ENCODE measurements at regions not wholly inside any gene's neighbourhood (a gene's known extent, or its start where the extent isn't known, plus 50 kb on each side); places are given as distances from the start of the nearest gene placed in this dataset.

DNA sequence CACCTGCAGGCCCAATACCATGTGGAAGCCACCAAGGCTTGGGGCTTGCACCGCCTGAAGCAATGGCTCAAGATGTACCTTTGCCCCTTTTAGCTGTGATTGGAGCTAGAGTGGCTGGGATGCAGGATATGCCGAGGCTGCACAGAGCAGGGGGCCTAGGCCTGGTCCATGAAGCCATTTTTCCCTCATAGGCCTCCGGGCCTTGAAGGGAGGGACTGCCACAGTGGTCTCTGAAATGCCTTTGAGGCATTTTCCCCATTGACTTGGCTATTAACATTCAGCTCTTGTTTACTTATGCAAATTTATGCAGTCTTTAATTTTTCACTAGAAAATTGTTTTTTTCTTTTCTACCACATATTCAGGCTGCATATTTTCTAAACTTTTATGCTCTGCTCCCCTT, 203.2 kb upstream of the HHIP start:
- peaks cover 0 to 15% (median 0%) of the 10 kb centered on the region in 3 donors for H3K9me3 ChIP-seq
- 81% methylated on average over 2 of the region's 3 CpGs; no CpG with 5 or more reads in 1 of the 2 donors for WGBS, 2 donors (ENCODE audit: low coverage in 1 of 2)
- TF ChIP-seq POLR2A (IDR thresholded peaks at IDR 0.05) (no peak), EP300 (IDR thresholded peaks at IDR 0.05) (no peak), POLR2AphosphoS5 (IDR thresholded peaks at IDR 0.05) (no peak)
- TF ChIP-seq, protein P1, sequence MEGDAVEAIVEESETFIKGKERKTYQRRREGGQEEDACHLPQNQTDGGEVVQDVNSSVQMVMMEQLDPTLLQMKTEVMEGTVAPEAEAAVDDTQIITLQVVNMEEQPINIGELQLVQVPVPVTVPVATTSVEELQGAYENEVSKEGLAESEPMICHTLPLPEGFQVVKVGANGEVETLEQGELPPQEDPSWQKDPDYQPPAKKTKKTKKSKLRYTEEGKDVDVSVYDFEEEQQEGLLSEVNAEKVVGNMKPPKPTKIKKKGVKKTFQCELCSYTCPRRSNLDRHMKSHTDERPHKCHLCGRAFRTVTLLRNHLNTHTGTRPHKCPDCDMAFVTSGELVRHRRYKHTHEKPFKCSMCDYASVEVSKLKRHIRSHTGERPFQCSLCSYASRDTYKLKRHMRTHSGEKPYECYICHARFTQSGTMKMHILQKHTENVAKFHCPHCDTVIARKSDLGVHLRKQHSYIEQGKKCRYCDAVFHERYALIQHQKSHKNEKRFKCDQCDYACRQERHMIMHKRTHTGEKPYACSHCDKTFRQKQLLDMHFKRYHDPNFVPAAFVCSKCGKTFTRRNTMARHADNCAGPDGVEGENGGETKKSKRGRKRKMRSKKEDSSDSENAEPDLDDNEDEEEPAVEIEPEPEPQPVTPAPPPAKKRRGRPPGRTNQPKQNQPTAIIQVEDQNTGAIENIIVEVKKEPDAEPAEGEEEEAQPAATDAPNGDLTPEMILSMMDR (IDR thresholded peaks at IDR 0.05): no peak

GRCh38 chr4:144449611-144450010, 196.3 kb upstream of the HHIP start:
- no peaks in the 10 kb centered on the region for H3K4me1 ChIP-seq
- H3K36me3 ChIP-seq: no peaks in the 10 kb centered on the region
- H3K9me3 ChIP-seq: no peaks in the 10 kb centered on the region
- no peaks in the 10 kb centered on the region for H3K27me3 ChIP-seq
- TF ChIP-seq POLR2AphosphoS5 (IDR thresholded peaks at IDR 0.05): no peak
- TF ChIP-seq, protein P1 (IDR thresholded peaks at IDR 0.05): no peak
- ATAC-seq: peak; percentile 71
- H3K4me3 ChIP-seq: no peak overlapping the region
- 60 to 63% methylated on average over 5 to 8 of the region's 10 CpGs for WGBS, 2 donors (ENCODE audit: low coverage in 1 of 2)
- H3K27ac ChIP-seq: no peak overlapping the region

More for the DNA sequence above, 203.2 kb upstream of the HHIP start:
- Histone ChIP-seq H3K4me3 (no peak overlapping the region), H3K27ac (no peak overlapping the region), H3K4me1 (no peaks in the 10 kb centered on the region), H3K36me3 (no peaks in the 10 kb centered on the region), H3K27me3 (no peaks in the 10 kb centered on the region)
- no peak for ATAC-seq

DNA sequence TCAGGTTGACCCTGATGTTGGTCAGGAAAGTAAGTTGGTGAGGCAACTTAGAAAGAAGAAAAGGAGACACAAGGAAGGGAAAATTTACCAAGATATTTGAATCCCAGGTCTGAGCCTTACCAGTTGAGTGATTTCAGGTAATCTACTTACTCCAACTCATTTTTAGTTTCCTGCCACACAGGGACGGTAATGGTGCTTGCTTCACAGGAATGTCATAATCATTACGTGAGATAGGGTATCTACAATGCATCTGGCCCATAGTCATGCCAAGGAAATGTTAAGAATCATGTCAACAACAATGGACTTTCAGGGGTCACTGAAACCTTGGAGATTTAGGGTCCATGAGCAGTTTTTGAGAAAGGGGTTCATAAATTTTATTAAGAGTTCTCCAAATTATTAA, 195.4 kb upstream of the HHIP start:
- TF ChIP-seq EP300 (IDR thresholded peaks at IDR 0.05) (no peak), POLR2AphosphoS5 (IDR thresholded peaks at IDR 0.05) (no peak), POLR2A (IDR thresholded peaks at IDR 0.05) (no peak)
- TF ChIP-seq, protein P1 (IDR thresholded peaks at IDR 0.05): no peak
- ATAC-seq: no peak
- Histone ChIP-seq H3K36me3 (no peaks in the 10 kb centered on the region), H3K27me3 (no peaks in the 10 kb centered on the region), H3K9me3 (no peaks in the 10 kb centered on the region), H3K4me3 (no peak overlapping the region), H3K4me1 (no peaks in the 10 kb centered on the region), H3K27ac (no peak overlapping the region)
- WGBS, 2 donors (ENCODE audit: low coverage in 1 of 2): 80 to 92% methylated on average over 2 of the region's 2 CpGs

GRCh38 chr4:144451766-144452450, 194.0 kb upstream of the HHIP start:
- 10 to 30% methylated on average over 3 of the region's 3 CpGs for WGBS, 2 donors (ENCODE audit: low coverage in 1 of 2)

DNA sequence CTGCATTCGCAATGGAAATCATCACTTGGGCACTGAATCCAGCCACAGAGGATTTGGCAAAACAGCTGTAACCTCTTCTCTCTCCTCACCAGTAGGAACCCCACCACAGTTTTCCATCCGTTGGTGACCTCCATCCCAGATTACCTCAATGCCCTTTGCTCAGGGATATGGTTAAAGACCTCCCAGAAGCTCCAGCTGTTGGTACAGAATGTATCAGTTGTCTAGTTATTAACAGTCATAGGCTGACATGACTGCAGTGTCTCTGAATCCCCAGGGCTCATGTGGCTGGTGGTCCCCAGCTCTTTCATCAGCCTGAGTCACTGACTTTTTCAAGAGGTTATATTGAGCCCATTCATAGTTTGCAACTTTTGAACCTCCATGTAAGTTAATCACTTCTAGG, 189.8 kb upstream of the HHIP start:
- Histone ChIP-seq H3K4me1 (no peaks in the 10 kb centered on the region), H3K4me3 (no peak overlapping the region), H3K9me3 (no peaks in the 10 kb centered on the region), H3K27ac (no peak overlapping the region), H3K36me3 (no peaks in the 10 kb centered on the region), H3K27me3 (no peaks in the 10 kb centered on the region)
- ATAC-seq: no peak
- no peak for TF ChIP-seq POLR2AphosphoS5 (IDR thresholded peaks at IDR 0.05)
- no peak for TF ChIP-seq POLR2A (IDR thresholded peaks at IDR 0.05)
- TF ChIP-seq, protein P1 (IDR thresholded peaks at IDR 0.05): no peak
- TF ChIP-seq EP300 (IDR thresholded peaks at IDR 0.05): no peak
- 43 to 90% methylated on average over 1 to 2 of the region's 2 CpGs for WGBS, 2 donors (ENCODE audit: low coverage in 1 of 2)

More at GRCh38 chr4:144451766-144452450, 194.0 kb upstream of the HHIP start:
- Histone ChIP-seq H3K36me3 (no peaks in the 10 kb centered on the region), H3K4me1 (no peaks in the 10 kb centered on the region), H3K27ac (no peak overlapping the region), H3K27me3 (no peaks in the 10 kb centered on the region), H3K4me3 (no peak overlapping the region), H3K9me3 (no peaks in the 10 kb centered on the region)
- ATAC-seq: no peak
- TF ChIP-seq, protein P1 (IDR thresholded peaks at IDR 0.05): no peak
- TF ChIP-seq EP300 (IDR thresholded peaks at IDR 0.05): no peak
- no peak for TF ChIP-seq POLR2AphosphoS5 (IDR thresholded peaks at IDR 0.05)
- no peak for TF ChIP-seq POLR2A (IDR thresholded peaks at IDR 0.05)
